Ascending aorta (tissue), 2 donors: ENCODE measurements at regions not wholly inside any gene's neighbourhood (a gene's known extent, or its start where the extent isn't known, plus 50 kb on each side); places are given as distances from the start of the nearest gene placed in this dataset.

Experiments
- DNase-seq, 2 donors: peaks; one replicate each; pipeline ENCODE4 v3.0.0-alpha.2; 2019; ENCODE audit warnings: low spot score in 2 of 2
- H3K27ac ChIP-seq, 2 donors: fragments of 200-600 bp; sonication (generic); one replicate each; pipeline ENCODE4 v1.5.1; 2016 to 2017; ENCODE audit warnings: mild to moderate bottlenecking in 1 of 2
- H3K27me3 ChIP-seq: fragments of 200-600 bp; sonication (generic); one replicate; pipeline ENCODE4 v1.5.1; 2017
- H3K36me3 ChIP-seq, 2 donors: fragments of 200-600 bp; sonication (generic); one replicate each; pipeline ENCODE4 v1.5.1; 2016
- H3K4me1 ChIP-seq, 2 donors: fragments of 200-600 bp; sonication (generic); one replicate each; pipeline ENCODE4 v1.5.1; 2016 to 2017; ENCODE audit warnings: mild to moderate bottlenecking in 1 of 2
- H3K4me3 ChIP-seq, 2 donors: fragments of 200-600 bp; sonication (generic); one replicate each; pipeline ENCODE4 v1.5.1; 2016 to 2017; ENCODE audit warnings: mild to moderate bottlenecking in 1 of 2
- H3K9me3 ChIP-seq, 2 donors: fragments of 200-600 bp; sonication (generic); one replicate each; pipeline ENCODE4 v1.5.1; 2016
- CTCF ChIP-seq, 3 experiments: fragments of 200-600 bp in 2 of 3; fragments of 450-650 bp in 1 of 3; sonication (generic) in 2 of 3; IDR thresholded peaks; one replicate each; pipeline ENCODE4 v1.5.1; 2016 to 2019; ENCODE audit warnings: antibody characterized with exemption in 3 of 3, mild to moderate bottlenecking in 1 of 3, moderate library complexity in 1 of 3
- intact Hi-C: fragments of 100-400 bp; cut with DNase I; formaldehyde crosslinking; loops from one replicate; pipeline ENCODE4 v1.15.1; 2023

GRCh38 chr7:3094701-3095445 lies 51.2 kb upstream of the CARD11 start:
- Histone ChIP-seq H3K4me1 (no peaks in the 10 kb centered on the region), H3K4me3 (no peak overlapping the region), H3K27me3 (no peaks in the 10 kb centered on the region), H3K9me3 (no peaks in the 10 kb centered on the region), H3K36me3 (no peaks in the 10 kb centered on the region), H3K27ac (no peak overlapping the region)
- DNase-seq: no peak
- no peak for TF ChIP-seq CTCF (IDR thresholded peaks at IDR 0.05)
- intact Hi-C loops: no loop called here

- DNase-seq: no peak
- intact Hi-C loops: no loop called here
- no peaks in the 10 kb centered on the region for H3K9me3 ChIP-seq
- H3K36me3 ChIP-seq: no peaks in the 10 kb centered on the region
- no peak overlapping the region for H3K27ac ChIP-seq
- no peaks in the 10 kb centered on the region for H3K4me1 ChIP-seq
- no peak overlapping the region for H3K4me3 ChIP-seq
- TF ChIP-seq CTCF (IDR thresholded peaks at IDR 0.05): no peak
- no peaks in the 10 kb centered on the region for H3K27me3 ChIP-seq
Measured at GRCh38 chr7:3097734-3098133, 54.1 kb upstream of the CARD11 start.

- intact Hi-C loops: no loop called here
- H3K27me3 ChIP-seq: no peaks in the 10 kb centered on the region
- peaks cover 0 to 7% of the 10 kb centered on the region in 2 donors for H3K4me1 ChIP-seq
- H3K27ac ChIP-seq: no peak overlapping the region
- H3K4me3 ChIP-seq: no peak overlapping the region
- no peak for DNase-seq
- TF ChIP-seq CTCF (IDR thresholded peaks at IDR 0.05): no peak
- H3K9me3 ChIP-seq: no peaks in the 10 kb centered on the region
- no peaks in the 10 kb centered on the region for H3K36me3 ChIP-seq
Measured at GRCh38 chr7:3102159-3102558, 58.5 kb upstream of the CARD11 start.

GRCh38 chr7:3103614-3104398 lies 60.1 kb upstream of the CARD11 start:
- Histone ChIP-seq H3K27ac (peak overlapping the region in 1 of 2 donors; percentile 53), H3K4me1 (peaks cover 0 to 7% of the 10 kb centered on the region in 2 donors), H3K9me3 (no peaks in the 10 kb centered on the region), H3K4me3 (no peak overlapping the region), H3K27me3 (no peaks in the 10 kb centered on the region), H3K36me3 (no peaks in the 10 kb centered on the region)
- no peak for TF ChIP-seq CTCF (IDR thresholded peaks at IDR 0.05)
- DNase-seq: peak in 1 of 2 donors; percentile 66
- intact Hi-C loops: no loop called here

GRCh38 chr7:3105856-3106255 lies 62.2 kb upstream of the CARD11 start:
- no peak for TF ChIP-seq CTCF (IDR thresholded peaks at IDR 0.05)
- no peaks in the 10 kb centered on the region for H3K36me3 ChIP-seq
- intact Hi-C loops: no loop called here
- no peak overlapping the region for H3K27ac ChIP-seq
- H3K27me3 ChIP-seq: no peaks in the 10 kb centered on the region
- H3K4me1 ChIP-seq: peaks cover 0 to 7% of the 10 kb centered on the region in 2 donors
- DNase-seq: peak in 1 of 2 donors; percentile 54
- no peak overlapping the region for H3K4me3 ChIP-seq
- H3K9me3 ChIP-seq: no peaks in the 10 kb centered on the region
